Tibial nerve (tissue), 3 donors: ENCODE measurements at regions not wholly inside any gene's neighbourhood (a gene's known extent, or its start where the extent isn't known, plus 50 kb on each side); places are given as distances from the start of the nearest gene placed in this dataset.

Experiments
- EP300 ChIP-seq, 2 donors: sonication (generic); formaldehyde crosslinking; IDR thresholded peaks; one replicate each; pipeline ENCODE4 v1.6.1; 2017; ENCODE audit warnings: antibody characterized with exemption in 2 of 2, mild to moderate bottlenecking in 1 of 2
- POLR2A ChIP-seq, 2 donors: fragments of 450-650 bp; IDR thresholded peaks; one replicate each; pipeline ENCODE4 v1.6.1; 2017; ENCODE audit warnings: antibody characterized with exemption in 2 of 2, mild to moderate bottlenecking in 2 of 2, moderate library complexity in 2 of 2

GRCh38 chr6:139485185-139485584 is 110.7 kb upstream of the CITED2 start:
- no peak for TF ChIP-seq EP300 (IDR thresholded peaks at IDR 0.05)
- no peak for TF ChIP-seq POLR2A (IDR thresholded peaks at IDR 0.05)
